Muscle of arm (tissue), 1 donor: ENCODE measurements at regions not wholly inside any gene's neighbourhood (a gene's known extent, or its start where the extent isn't known, plus 50 kb on each side); places are given as distances from the start of the nearest gene placed in this dataset.
"Not testable (repeated sequence)": the region's sequence is repeated elsewhere in the genome, so short reads cannot be mapped to it uniquely, and the experiment has no call there.

Source experiments
- DNase-seq: peaks from one replicate; pipeline ENCODE4 v3.0.0-alpha.2; 2013

DNA sequence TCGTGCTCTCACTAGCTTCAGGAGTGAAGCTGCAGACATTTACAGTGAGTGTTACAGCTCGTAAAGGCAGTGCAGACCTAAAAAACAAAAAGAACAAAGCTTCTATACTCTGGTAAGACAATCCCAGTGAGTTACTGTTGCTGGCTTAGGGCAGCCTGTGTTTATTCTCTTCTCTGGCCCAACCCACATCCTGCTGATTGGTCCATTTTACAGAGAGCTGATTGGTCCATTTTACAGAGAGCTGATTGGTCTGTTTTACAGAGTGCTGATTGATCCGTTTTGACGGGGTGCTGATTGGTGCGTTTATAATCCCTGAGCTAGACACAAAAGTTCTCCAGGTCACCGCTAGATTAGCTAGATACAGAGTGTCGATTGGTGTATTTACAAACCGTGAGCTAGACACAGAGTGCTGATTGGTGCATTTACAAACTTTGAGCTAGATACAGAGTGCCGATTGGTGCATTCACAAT is 158.0 kb downstream of the KLRB1 start:
- DNase-seq, result not testable (repeated sequence)

DNA sequence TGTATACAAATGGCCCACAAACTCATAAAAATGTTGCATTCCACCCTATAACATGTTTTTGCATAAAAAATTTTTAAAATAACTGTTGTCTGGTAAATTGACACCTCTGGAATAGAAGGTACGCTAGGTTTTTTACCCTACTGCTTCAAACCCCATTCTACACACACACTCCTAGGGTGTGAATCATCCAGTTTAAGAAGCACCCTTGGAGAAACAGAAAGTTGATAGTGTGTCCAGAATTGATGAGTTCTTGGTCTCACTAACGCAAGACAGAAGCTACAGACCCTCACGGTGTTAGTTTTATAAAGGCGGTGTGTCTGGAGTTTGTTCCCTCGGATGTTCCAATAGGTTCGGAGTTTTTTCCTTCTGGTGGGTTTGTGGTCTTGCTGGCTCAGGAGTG is 158.5 kb downstream of the KLRB1 start:
- DNase-seq, result no peak

DNA sequence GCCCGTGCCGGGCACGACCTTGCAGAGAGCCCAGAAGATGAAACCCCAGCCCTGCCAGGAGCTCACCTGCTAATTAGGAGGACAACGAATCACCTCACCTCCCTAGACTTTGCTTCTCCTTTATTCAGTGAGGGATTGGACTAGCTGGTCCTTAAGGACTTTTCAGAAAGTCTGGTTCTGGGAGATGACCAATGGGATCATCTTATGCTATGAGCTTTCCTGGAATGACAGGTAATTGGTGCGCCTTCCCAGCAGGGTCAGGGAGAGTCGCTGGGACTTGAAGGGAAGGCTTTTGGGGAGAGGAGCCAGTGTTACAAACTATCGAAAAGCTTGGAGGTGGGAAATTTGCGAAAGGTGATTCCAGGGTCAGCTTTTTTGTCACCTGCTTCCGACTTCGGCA is 159.1 kb downstream of the KLRB1 start:
- DNase-seq, result not testable (repeated sequence)

- DNase-seq, result peak; percentile 85
Measured at GRCh38 chr12:9447791-9448614, 159.7 kb downstream of the KLRB1 start.

GRCh38 chr12:9446883-9447761 is 160.6 kb downstream of the KLRB1 start:
- not testable (repeated sequence) for DNase-seq

DNA sequence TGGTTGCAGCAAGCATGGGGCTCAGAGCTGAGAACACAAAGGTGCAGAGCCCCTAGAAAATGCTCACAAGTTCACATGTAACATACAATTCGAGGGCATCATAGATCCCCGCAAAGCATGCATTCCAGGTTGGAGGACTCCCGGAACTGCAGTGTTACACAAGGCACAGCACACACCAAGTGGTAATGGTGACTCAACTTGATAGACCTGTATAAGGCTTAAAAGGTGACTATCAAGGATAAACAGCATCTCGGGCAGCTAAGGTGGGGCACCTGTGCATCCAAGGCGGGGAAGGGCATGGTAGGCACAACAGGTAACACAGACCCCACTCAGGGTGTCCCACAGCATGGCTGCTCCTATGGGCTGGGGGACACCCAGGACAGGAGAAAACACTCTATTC is 167.3 kb downstream of the KLRB1 start:
- DNase-seq, result not testable (repeated sequence)

DNA sequence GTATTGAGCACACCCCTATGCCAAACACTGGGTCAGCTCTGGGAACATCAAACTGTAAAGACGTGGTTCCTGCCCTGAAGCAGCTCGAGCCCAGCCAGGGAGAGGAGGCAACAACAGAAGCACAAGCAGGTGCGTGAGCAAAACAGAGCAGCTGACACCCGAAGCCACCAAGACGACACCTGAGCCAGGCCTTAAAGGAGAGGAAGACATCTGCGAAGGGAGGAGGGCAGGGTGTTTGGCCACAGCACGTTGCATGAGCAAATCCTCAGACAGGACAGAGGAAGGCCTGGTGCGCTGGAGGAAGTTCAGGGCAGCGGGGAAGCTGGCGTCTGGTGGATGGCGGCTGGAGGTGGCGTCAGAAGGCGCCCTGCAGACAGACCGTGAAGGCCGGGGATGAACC is 172.0 kb downstream of the KLRB1 start:
- DNase-seq, result not testable (repeated sequence)

DNA sequence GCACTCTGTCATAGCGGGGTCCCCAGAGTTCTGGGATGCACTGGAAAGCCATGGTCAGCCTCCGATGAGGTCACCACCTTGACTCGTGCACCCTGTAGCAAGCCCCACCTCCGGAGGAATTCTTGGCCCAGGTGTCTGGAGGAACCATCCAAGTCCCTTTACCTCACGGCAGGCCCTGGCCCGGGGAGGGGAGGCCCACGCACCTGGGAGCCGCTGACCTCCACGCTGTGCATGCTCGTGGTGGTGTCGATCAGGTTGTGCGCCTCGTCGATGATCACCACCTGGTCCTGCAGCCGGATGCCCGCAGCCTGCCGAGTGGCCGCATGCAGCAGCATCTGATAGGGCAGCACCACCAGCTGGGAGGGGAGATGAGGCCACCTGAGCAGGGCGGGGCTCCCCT is 177.3 kb downstream of the KLRB1 start:
- DNase-seq, result not testable (repeated sequence)

GRCh38 chr12:9428856-9429255 is 178.9 kb downstream of the KLRB1 start:
- DNase-seq, result not testable (repeated sequence)

- not testable (repeated sequence) for DNase-seq
Measured at GRCh38 chr12:9425429-9425828, 182.3 kb downstream of the KLRB1 start.

DNA sequence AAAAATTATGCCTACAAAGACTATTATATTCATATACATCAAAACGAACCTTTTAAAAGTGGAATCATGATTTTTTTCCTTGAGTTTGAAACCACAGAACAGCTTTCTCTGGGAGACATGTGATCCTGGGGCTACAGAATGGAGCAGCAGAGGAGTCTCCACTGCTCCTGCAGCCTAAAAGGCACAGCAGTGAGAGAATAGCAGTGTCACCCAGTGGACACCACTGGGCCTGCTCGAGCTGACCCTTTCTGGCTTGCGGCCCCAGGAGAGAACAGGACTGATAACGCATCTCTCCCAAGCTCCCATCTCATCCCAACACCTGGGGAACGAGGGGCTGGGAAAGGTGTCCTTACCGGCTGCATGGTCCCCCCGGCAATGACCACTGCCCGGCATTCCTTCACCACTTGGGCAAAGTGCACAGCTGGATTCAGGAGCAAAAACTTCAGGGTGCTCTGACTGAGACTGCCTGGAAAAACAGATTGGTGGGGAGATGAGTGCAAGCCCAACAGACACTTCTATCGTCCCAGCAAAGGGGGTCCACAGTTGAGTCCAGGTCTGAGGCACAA is 183.5 kb downstream of the KLRB1 start:
- not testable (repeated sequence) for DNase-seq

GRCh38 chr12:9422689-9423088 is 185.0 kb downstream of the KLRB1 start:
- not testable (repeated sequence) for DNase-seq

DNA sequence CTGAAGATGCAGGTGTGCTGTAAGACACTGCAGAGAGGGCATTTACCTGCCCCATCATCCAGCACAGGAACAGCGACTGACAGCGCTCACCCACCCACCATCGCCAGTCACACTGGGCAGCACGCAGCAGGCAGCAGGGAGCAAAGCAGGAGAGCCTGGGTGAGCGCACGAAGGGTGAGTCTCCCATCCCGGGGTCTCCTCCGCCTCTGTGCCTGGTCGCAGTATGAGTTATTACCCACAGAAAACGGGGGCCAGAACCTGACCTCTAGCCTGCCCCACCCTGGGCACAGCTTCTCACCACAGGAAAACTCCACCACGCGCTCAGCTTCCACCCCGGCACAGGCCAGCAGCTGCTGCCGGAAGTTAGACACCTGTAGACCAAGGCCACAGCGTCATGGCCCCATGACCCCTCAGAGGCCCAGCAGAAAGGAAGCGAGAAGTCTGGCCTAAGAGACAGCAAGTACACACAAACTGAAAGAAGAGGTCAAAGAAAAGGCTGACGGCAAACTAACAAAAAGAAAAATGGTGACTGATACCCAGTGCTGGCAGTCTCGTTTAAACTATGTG is 186.1 kb downstream of the KLRB1 start:
- not testable (repeated sequence) for DNase-seq

DNA sequence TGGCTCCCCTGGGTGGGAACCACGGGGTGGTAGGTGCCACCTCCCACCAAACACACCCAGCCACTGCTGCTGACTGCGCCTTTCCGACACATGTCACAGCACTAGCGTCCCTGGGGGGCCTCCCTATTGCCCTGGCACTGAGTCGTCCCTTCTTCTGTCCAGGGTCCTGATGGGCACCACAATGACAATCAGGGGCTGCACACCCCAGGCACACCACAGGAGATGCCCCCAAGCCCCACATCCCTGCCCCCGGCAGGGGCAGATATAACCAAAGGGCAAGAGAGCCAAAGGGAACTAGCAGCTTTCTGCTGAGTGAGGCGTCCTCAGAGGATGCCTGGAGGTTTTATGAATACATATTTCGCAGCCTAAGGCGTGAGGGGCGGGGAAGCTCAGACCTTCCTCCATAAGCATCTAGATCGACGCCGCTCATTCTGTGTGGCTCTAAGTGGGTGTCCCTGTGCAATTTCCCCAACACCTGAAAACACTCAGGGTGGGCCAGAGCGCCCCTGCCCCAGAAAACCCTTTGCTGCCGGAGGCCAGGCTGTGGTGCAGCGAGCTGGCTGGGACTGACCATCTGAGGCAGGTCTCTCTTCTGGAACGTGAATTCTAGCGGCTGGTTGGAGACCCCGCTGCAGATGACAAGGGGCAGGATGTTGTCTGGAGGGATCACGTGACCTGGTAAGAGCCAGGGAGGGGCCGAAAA is 186.7 kb downstream of the KLRB1 start:
- not testable (repeated sequence) for DNase-seq

- not testable (repeated sequence) for DNase-seq
Measured at GRCh38 chr12:9418669-9419041, 189.1 kb downstream of the KLRB1 start.

- not testable (repeated sequence) for DNase-seq
Measured at GRCh38 chr12:9417947-9418668, 189.6 kb downstream of the KLRB1 start.

DNA sequence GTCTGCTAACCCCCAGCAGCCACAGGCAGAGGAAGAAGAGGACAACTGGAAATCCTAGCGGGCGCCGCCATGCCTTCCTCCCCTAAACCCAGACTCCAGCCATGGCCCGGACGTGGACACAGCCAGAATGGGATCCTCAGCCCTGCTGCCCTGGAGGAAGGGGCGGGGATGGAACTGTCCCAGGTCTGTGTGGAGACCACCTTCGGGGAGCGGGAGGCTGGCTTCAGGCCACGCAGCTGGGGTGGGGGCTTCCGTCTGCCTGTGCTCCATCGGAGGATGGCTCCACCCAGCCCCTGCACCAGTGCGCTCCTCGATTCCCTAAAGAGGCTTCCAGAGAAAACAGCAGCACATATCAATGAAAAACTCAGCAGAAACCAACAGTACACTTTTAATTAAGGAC is 190.4 kb downstream of the KLRB1 start:
- DNase-seq, result not testable (repeated sequence)

DNA sequence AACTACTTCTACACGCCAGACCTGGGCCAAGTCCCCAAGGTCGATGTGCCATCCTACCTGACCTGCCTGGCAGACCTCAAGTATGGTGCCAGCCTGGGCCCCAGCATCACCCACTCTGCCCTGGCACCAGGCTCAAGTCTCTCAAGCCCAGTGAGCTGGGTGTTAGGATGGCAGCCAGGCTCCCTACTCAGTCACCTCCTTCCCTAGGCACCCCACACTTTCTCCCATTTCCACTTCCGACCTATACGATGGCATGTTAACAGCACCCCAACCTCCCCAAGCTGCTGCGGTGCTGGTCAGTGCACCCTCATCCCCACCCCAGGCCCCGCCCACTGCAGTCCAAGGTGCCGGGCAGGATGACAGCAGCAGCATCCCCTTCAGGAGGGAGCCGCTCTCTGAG is 191.4 kb downstream of the KLRB1 start:
- not testable (repeated sequence) for DNase-seq

DNA sequence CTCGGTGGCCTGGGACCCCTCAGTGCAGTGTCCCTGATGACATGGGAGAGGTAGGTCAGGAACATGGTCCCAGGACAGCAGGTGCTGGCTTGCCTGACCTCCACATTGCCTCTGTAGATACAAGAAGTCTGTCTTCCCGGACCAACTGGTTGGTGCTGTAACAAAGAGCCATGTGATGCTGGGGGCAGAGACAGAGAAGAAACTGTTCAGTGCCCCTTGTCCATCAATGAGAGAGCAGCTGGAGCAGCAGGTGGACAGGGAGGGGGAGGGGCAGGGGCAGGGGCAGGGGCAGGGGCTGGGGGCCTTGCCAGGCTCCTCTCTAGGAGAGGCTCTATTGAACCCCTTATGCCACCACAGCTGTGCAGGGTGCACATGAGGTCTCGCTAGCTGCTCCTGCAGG is 191.8 kb downstream of the KLRB1 start:
- DNase-seq, result not testable (repeated sequence)

- not testable (repeated sequence) for DNase-seq
Measured at GRCh38 chr12:9413862-9414261, 193.9 kb downstream of the KLRB1 start.

DNA sequence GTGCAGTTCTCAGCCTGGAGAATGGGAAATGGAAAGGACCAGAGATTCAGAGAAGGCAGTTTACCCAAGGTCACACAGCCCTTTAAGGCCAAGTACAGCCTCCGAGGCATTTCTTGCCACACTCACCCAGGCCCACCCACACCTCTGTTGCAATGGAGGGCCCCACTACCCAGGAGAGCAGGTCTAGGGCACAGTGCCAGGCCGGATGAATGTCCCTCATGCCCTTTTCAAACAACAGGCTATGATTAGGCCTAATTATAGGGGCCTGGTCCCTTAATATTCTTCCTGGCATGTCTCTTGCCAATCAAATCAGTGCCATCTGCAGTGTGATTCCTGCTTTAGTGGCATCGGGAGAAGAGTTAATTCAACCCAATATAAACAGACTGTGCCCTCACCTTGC is 195.3 kb downstream of the KLRB1 start:
- DNase-seq, result not testable (repeated sequence)
